T47D (cell line): ENCODE measurements at regions not wholly inside any gene's neighbourhood (a gene's known extent, or its start where the extent isn't known, plus 50 kb on each side); places are given as distances from the start of the nearest gene placed in this dataset.

Experiments
- DNase-seq, 2 experiments: peaks; one replicate each; pipeline versions ENCODE4 v3.0.0 to v3.0.0-alpha.2; 2011 to 2012; ENCODE audit warnings: low read depth in 1 of 2, low spot score in 1 of 2
- JUND ChIP-seq: IDR thresholded peaks from 2 replicates; pipeline ENCODE4 v1.6.1; 2012; ENCODE audit warnings: low read depth
- in situ Hi-C: cut with HindIII; loops from 2 replicates; pipeline ENCODE4 v1.10.0; 2016; ENCODE audit warnings: low sequenced_read_pairs, low pct_unique_long_range_greater_than_20kb

GRCh38 chr5:88000877-88001276 lies 267.8 kb downstream of the TMEM161B start:
- no peak for DNase-seq
- in situ Hi-C loops = no loop called here
- no peak for TF ChIP-seq JUND

GRCh38 chr5:87997662-87998061 lies 271.0 kb downstream of the TMEM161B start:
- in situ Hi-C loops = no loop called here
- DNase-seq = no peak
- TF ChIP-seq JUND = no peak

DNA sequence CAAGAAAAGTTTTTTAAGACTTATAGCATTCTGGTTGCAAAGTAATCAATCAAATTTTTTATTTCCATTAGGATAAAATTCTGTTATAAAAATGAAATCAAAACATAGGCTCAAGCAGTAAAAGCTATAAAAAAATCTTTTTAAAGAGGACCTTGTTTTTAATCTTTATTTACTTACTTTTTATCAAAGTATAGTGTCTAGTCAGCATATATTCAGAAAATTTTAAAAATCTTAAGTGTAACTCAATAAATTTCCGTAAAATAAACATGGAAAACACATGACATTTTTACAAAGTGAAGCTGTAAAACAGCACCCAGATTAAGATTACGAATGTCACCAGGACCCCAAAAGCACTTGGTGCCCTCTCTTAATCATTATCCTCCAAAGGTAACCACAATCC lies 302.4 kb downstream of the TMEM161B start:
- TF ChIP-seq JUND = no peak
- in situ Hi-C loops = no loop called here

GRCh38 chr5:87954121-87954520 lies 314.5 kb downstream of the TMEM161B start:
- in situ Hi-C loops = no loop called here
- TF ChIP-seq JUND = no peak
- no peak for DNase-seq

More for the DNA sequence above, 302.4 kb downstream of the TMEM161B start:
- no peak for DNase-seq

GRCh38 chr5:87951661-87952060 lies 317.0 kb downstream of the TMEM161B start:
- in situ Hi-C loops = no loop called here
- TF ChIP-seq JUND = no peak
- DNase-seq = no peak

DNA sequence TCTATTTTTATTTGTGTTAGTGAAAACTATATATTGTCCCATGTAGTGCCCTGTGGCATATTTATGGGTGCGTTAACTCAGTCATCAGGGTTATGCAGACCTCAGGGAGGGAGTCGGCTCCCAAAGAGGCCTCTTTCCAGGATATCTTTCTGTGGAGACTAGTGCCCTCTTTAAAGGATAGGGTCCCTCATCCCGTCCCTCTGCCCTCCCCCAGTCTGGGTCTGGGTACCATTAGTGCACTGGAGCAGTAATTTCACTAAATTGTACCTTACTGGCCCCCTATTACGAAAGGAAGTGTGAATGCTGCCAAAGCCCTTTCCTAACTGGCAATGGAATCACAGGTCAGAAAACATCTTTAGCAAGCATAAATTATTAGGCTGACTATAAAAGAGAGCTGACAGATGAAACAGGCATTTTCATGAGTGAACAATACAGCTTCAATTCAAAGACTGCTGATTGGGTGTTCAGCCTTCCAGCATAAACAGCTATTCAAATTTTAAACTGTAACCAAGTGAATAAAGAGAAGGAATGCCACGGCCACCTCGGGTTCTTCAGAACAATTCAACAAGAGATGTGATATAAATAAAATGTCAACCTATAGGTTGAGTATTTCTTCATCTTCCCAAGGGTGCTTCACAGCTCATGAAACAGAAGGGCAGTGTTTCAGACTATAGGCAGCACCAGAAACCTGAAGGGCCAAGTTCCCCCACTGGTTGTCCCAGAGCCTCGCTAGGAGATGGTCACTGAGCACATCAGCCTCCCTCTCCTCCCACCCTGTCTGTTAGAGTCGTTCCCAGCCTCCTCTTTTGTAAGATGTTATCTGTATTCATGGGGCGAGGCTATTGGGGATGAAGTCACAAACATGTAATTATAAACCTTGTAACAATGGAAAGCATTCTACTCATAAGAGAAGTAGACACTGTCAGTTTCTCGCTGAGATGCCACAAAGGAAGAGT lies 318.7 kb downstream of the TMEM161B start:
- in situ Hi-C loops = no loop called here
- no peak for TF ChIP-seq JUND
- DNase-seq = no peak

DNA sequence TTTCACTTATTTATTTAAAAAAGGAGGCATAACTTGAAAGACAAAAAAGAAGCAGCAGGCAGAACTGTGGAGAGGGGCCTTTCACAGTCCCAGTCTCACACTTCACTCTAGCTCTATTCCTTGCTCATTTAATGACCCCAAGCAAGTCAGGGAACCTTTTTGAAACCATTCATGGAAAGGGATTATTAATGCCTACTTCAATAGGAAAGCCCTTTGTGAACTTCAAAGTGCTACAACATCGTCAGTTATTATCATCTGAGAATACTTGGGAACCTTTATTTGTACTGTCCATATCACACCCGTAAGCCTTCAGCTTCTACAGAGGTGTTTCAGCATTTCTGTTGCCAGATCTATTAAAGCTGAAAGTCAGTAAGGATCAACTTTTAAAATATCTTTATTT lies 320.2 kb downstream of the TMEM161B start:
- in situ Hi-C loops = no loop called here
- no peak for TF ChIP-seq JUND
- no peak for DNase-seq

- no peak for TF ChIP-seq JUND
- in situ Hi-C loops = no loop called here
- no peak for DNase-seq
Observed at GRCh38 chr5:87946271-87946670, 322.4 kb downstream of the TMEM161B start.

DNA sequence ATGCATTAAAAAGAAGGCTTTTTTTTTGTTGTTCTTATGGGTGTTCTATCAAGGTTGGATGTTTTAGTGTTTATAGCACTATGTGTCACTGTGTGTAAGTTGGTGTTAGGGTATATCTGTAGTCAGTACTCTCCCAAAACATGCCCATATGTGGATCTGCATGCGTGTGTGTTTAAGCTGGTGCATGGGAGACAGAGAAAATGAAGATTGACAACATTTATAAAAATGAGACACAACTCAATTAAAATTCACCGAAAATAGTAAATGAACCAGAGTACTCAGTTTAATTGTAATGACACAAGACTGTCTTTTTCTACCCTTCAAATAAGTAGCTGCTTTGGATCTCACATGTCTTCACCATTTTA lies 323.4 kb downstream of the TMEM161B start:
- TF ChIP-seq JUND = no peak
- in situ Hi-C loops = no loop called here
- no peak for DNase-seq

GRCh38 chr5:87944553-87945285 lies 323.9 kb downstream of the TMEM161B start:
- TF ChIP-seq JUND = no peak
- no peak for DNase-seq
- in situ Hi-C loops = no loop called here

DNA sequence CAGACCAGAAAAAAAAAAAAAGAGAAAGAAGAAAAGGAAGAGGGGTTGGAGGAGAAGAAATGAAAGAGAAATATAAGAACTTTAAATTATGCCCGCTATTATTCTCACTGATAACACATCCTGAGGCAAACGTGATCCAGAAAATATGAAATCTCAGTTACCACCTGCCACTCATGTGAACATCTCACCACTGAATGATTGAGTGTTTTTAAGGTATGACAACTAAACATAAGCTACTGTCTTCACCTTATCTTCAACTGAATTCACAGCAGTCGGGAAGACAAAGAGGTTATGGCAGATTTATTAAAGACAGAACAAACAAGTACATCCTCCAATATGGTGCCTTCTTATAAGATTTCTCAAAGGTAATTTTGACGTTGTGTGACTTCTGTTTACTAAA lies 327.9 kb downstream of the TMEM161B start:
- in situ Hi-C loops = no loop called here
- no peak for TF ChIP-seq JUND
- no peak for DNase-seq

GRCh38 chr5:87936667-87937066 lies 332.0 kb downstream of the TMEM161B start:
- in situ Hi-C loops = no loop called here
- DNase-seq = no peak
- no peak for TF ChIP-seq JUND

DNA sequence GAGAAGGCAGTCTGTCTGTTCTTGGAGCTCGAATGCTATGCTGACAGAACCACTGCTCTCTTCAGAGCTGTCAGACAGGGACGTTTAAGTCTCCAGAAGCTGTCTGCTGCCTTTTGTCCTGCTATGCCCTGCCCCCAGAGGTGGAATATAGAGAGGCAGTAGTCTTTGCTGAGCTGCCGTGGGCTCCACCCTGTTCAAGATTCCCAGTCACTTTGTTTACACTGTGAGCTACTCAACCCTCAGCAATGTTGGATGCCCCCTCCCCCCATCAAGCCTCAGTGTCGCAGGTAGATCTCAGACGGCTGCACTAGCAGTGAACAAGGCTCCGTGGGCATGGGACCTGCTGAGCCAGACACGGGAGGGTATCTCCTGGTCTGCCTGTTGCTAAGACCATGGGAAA lies 344.2 kb downstream of the TMEM161B start:
- peak in 1 of 2 experiments; percentile 33 for DNase-seq
- in situ Hi-C loops = no loop called here
- no peak for TF ChIP-seq JUND
